Adrenal gland (tissue), 9 donors: ENCODE measurements at regions not wholly inside any gene's neighbourhood (a gene's known extent, or its start where the extent isn't known, plus 50 kb on each side); places are given as distances from the start of the nearest gene placed in this dataset.

Source experiments
- DNase-seq, 7 donors: peaks; one replicate each; pipeline ENCODE4 v3.0.0-alpha.2; 2019 to 2020
- H3K27ac ChIP-seq, 5 donors: fragments of 200-600 bp; sonication (generic) in 4 of 5; 1 replicate in 3 of 5; 2 replicates in 2 of 5; pipeline versions ENCODE4 v1.5.1 to v1.8.0; 2016 to 2020; ENCODE audit warnings: mild to moderate bottlenecking in 1 of 5
- H3K27me3 ChIP-seq: fragments of 200-600 bp; 2 replicates; pipeline ENCODE4 v1.8.0; 2021
- H3K36me3 ChIP-seq, 2 donors: fragments of 200-600 bp; replicated peaks in 1 of 2; 1 replicate in 1 of 2; 2 replicates in 1 of 2; pipeline versions ENCODE4 v1.5.1 to v1.8.0; 2018 to 2022
- H3K4me1 ChIP-seq, 2 donors: fragments of 200-600 bp; replicated peaks in 1 of 2; 1 replicate in 1 of 2; 2 replicates in 1 of 2; pipeline versions ENCODE4 v1.5.1 to v1.8.0; 2018 to 2021
- H3K4me3 ChIP-seq, 4 donors: fragments of 200-600 bp; sonication (generic) in 3 of 4; one replicate each; pipeline ENCODE4 v1.5.1; 2016 to 2018
- H3K9me3 ChIP-seq, 3 donors: fragments of 200-600 bp; sonication (generic) in 1 of 3; replicated peaks in 1 of 3; 1 replicate in 2 of 3; 2 replicates in 1 of 3; pipeline versions ENCODE4 v1.5.1 to v1.8.0; 2016 to 2021
- POLR2A ChIP-seq, 2 donors: fragments of 450-650 bp; IDR thresholded peaks; one replicate each; pipeline ENCODE4 v1.6.1; 2017; ENCODE audit warnings: antibody characterized with exemption in 2 of 2, mild to moderate bottlenecking in 2 of 2, moderate library complexity in 1 of 2
- WGBS, 4 donors: extraction: QIAGEN DNeasy Blood & Tissue Kit in 2 of 4; methylation state at CpG; one replicate each; pipeline versions ENCODE4 v1.1.5 to v1.1.7; 2013 to 2017; 5-methylcytosine and 5-hydroxymethylcytosine counted together
- intact Hi-C, 2 donors: fragments of 100-400 bp; cut with DNase I; formaldehyde crosslinking; loops; one replicate each; pipeline versions ENCODE4 v1.14.1 to v1.15.0; 2022 to 2023
- TF ChIP-seq, protein P1 (sequence below), 6 experiments: fragments of 450-650 bp in 4 of 6; fragments of 200-600 bp in 2 of 6; sonication (generic) in 1 of 6; IDR thresholded peaks; 1 replicate in 5 of 6; 2 replicates in 1 of 6; pipeline versions ENCODE4 v1.5.1 to v1.8.0; 2016 to 2021; ENCODE audit warnings: antibody characterized with exemption in 6 of 6, mild to moderate bottlenecking in 2 of 6, moderate library complexity in 1 of 6
- donor health status: healthy with polysubstance abuse.
- donor health status: Bipolar disorder and iron deficiency.
- donor health status: DM: yes; HTN: yes; CAD: no.
- donor health status: DM: no; HTN: no; CAD: no.
- donor health status: DM: no; HTN: no; CAD: no.

DNA sequence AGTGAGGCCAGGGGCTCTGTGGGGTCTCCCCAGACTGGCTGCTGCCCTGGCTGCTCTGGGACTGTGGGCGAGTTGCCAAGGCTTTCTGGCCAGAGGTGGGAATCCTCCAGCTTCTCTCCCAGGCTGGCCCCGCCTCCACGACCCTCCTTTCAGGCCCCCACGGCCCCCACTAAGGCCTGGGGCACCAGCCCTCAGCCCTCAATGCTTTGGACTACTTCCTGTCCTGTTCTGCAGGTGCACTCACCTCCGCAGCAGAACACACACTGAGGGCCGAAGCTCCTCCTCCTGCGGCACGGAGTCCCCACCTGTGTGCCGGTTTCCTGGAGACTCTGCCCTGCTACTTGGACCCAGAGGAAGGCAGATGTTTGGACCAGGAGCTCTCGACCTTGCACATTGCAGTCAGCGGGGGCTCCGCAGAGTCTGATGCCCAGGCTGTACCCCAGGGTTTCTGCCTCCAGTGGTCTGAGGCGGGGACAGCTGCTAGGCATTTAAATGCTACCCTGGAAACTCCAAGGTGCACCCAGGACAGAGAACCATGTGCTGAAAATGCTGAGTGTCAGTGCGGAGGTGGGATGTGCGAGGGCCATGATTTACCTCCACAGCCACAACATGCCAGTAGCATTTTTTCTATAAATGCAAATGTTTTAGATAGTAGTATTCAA lies 223.8 kb downstream of the IRF8 start:
- no peak overlapping the region for H3K4me3 ChIP-seq
- TF ChIP-seq, protein P1, sequence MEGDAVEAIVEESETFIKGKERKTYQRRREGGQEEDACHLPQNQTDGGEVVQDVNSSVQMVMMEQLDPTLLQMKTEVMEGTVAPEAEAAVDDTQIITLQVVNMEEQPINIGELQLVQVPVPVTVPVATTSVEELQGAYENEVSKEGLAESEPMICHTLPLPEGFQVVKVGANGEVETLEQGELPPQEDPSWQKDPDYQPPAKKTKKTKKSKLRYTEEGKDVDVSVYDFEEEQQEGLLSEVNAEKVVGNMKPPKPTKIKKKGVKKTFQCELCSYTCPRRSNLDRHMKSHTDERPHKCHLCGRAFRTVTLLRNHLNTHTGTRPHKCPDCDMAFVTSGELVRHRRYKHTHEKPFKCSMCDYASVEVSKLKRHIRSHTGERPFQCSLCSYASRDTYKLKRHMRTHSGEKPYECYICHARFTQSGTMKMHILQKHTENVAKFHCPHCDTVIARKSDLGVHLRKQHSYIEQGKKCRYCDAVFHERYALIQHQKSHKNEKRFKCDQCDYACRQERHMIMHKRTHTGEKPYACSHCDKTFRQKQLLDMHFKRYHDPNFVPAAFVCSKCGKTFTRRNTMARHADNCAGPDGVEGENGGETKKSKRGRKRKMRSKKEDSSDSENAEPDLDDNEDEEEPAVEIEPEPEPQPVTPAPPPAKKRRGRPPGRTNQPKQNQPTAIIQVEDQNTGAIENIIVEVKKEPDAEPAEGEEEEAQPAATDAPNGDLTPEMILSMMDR (IDR thresholded peaks at IDR 0.05), result no peak
- no peak for TF ChIP-seq POLR2A (IDR thresholded peaks at IDR 0.05)
- no peaks in the 10 kb centered on the region for H3K4me1 ChIP-seq
- intact Hi-C loops, result no loop called here
- H3K27ac ChIP-seq, result no peak overlapping the region
- no peaks in the 10 kb centered on the region for H3K36me3 ChIP-seq
- peaks cover 11% of the 10 kb centered on the region for H3K27me3 ChIP-seq
- WGBS, 4 donors, result 53 to 65% (median 60%) methylated on average over 12 to 15 of the region's 15 CpGs
- no peaks in the 10 kb centered on the region for H3K9me3 ChIP-seq
- no peak for DNase-seq

DNA sequence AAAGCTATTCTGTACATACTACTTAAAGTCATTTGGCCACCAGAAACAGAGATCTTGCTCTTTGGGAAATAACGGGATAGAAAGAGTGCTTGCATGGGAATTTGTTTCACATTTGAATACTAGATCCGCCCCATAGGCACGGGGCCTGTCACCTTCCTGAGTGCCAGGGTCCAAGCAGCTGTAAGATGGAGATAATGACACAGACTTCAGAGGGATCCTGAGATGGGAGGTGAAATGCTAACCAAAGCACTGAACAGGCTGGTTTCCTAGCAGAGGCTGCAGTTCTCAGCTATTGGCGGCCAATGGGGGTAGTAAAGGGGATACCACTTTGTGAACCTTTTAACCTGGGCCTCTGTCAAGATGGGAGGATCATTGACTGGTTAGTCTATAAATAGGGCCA lies 225.4 kb downstream of the IRF8 start:
- intact Hi-C loops, result no loop called here

DNA sequence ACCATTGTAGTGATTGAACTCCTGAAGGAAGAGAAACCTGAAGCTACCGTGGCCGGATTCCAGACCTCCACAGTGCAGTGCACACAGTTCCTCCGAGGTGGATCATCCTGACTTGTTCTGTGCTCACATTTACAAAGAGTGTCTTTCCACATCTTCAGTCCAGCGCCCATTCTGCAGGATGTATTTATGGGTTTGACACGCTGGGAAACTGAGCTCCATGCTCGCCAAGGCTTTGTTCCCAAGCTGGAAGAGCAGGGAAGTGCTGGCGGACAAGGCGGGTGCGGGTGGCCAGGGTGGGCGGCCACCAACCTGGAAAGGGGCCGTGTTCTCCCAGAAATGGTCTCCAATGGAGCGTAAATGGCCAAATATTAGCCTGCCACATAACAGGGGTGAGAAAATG lies 227.9 kb downstream of the IRF8 start:
- intact Hi-C loops, result no loop called here
- no peak for TF ChIP-seq POLR2A (IDR thresholded peaks at IDR 0.05)
- TF ChIP-seq, protein P1 (IDR thresholded peaks at IDR 0.05), result no peak

More for the DNA sequence above, 225.4 kb downstream of the IRF8 start:
- Histone ChIP-seq H3K4me1 (no peaks in the 10 kb centered on the region), H3K9me3 (no peaks in the 10 kb centered on the region), H3K27ac (no peak overlapping the region), H3K27me3 (peaks cover 16% of the 10 kb centered on the region), H3K4me3 (no peak overlapping the region), H3K36me3 (no peaks in the 10 kb centered on the region)
- WGBS, 4 donors, result 41 to 52% (median 50%) methylated on average over 4 of the region's 4 CpGs
- no peak for DNase-seq
- TF ChIP-seq POLR2A (IDR thresholded peaks at IDR 0.05), result no peak
- TF ChIP-seq, protein P1 (IDR thresholded peaks at IDR 0.05), result no peak

DNA sequence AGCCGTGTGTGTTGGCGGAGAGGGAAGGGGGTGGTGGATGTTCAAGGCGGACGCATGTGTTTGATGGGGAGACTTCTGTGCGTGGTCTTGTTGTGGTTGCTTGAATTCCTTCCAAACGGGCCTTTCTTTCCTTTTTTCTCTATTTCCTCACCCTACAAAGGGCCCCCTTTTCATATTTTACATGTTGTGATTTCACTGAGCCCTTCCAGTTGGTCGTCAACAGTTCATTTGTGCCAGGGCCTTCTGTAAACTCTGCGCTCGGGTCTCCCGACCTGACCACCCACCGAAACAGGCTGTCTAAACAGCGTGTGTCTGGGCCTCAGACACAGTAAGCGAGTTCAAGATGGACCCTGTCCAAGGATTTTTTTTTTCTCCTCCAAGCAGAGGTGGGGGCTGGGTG lies 228.4 kb downstream of the IRF8 start:
- WGBS, 4 donors, result 63 to 76% (median 75%) methylated on average over 13 of the region's 13 CpGs
- no peaks in the 10 kb centered on the region for H3K4me1 ChIP-seq
- H3K9me3 ChIP-seq, result no peaks in the 10 kb centered on the region

More for the DNA sequence above, 227.9 kb downstream of the IRF8 start:
- Histone ChIP-seq H3K9me3 (no peaks in the 10 kb centered on the region), H3K36me3 (no peaks in the 10 kb centered on the region), H3K27me3 (peaks cover 16% of the 10 kb centered on the region), H3K4me3 (no peak overlapping the region), H3K4me1 (no peaks in the 10 kb centered on the region), H3K27ac (no peak overlapping the region)
- no peak for DNase-seq
- 85 to 91% (median 86%) methylated on average over 12 of the region's 12 CpGs for WGBS, 4 donors

More for the DNA sequence above, 228.4 kb downstream of the IRF8 start:
- Histone ChIP-seq H3K27me3 (peaks cover 14% of the 10 kb centered on the region), H3K4me3 (no peak overlapping the region), H3K27ac (no peak overlapping the region), H3K36me3 (no peaks in the 10 kb centered on the region)
- TF ChIP-seq, protein P1 (IDR thresholded peaks at IDR 0.05), result no peak
- no peak for TF ChIP-seq POLR2A (IDR thresholded peaks at IDR 0.05)
- no peak for DNase-seq
- intact Hi-C loops, result no loop called here
